Progenitor cell of endocrine pancreas (in vitro differentiated cells): ENCODE measurements at regions not wholly inside any gene's neighbourhood (a gene's known extent, or its start where the extent isn't known, plus 50 kb on each side); places are given as distances from the start of the nearest gene placed in this dataset.

ENCODE experiments used
- DNase-seq: peaks from one replicate; pipeline ENCODE4 v3.0.0; 2021; ENCODE audit warnings: low spot score; ENCODE audit not compliant: unreplicated experiment
- H3K27ac Mint-ChIP-seq: 2 replicates; pipeline ENCODE4 v1.8.0; 2021; ENCODE audit warnings: mild to moderate bottlenecking, moderate library complexity, mixed read lengths
- H3K27me3 Mint-ChIP-seq: 2 replicates; pipeline ENCODE4 v1.8.0; 2021; ENCODE audit warnings: mixed read lengths
- H3K36me3 Mint-ChIP-seq: 2 replicates; pipeline ENCODE4 v1.8.0; 2022; ENCODE audit warnings: mixed read lengths; ENCODE audit not compliant: insufficient read depth
- H3K4me1 Mint-ChIP-seq: 2 replicates; pipeline ENCODE4 v1.8.0; 2021; ENCODE audit warnings: low read depth, mixed read lengths
- H3K4me3 Mint-ChIP-seq: 2 replicates; pipeline ENCODE4 v1.8.0; 2021; ENCODE audit warnings: low read depth, mild to moderate bottlenecking, moderate library complexity, mixed read lengths
- H3K9me3 Mint-ChIP-seq: 2 replicates; pipeline ENCODE4 v1.8.0; 2021; ENCODE audit warnings: low read depth, mixed read lengths
- TF ChIP-seq, protein P1 (sequence below): fragments of 200-600 bp; sonication (generic); IDR thresholded peaks from one replicate; pipeline ENCODE4 v1.5.0; 2021; ENCODE audit warnings: antibody characterized with exemption, mild to moderate bottlenecking; ENCODE audit not compliant: unreplicated experiment

DNA sequence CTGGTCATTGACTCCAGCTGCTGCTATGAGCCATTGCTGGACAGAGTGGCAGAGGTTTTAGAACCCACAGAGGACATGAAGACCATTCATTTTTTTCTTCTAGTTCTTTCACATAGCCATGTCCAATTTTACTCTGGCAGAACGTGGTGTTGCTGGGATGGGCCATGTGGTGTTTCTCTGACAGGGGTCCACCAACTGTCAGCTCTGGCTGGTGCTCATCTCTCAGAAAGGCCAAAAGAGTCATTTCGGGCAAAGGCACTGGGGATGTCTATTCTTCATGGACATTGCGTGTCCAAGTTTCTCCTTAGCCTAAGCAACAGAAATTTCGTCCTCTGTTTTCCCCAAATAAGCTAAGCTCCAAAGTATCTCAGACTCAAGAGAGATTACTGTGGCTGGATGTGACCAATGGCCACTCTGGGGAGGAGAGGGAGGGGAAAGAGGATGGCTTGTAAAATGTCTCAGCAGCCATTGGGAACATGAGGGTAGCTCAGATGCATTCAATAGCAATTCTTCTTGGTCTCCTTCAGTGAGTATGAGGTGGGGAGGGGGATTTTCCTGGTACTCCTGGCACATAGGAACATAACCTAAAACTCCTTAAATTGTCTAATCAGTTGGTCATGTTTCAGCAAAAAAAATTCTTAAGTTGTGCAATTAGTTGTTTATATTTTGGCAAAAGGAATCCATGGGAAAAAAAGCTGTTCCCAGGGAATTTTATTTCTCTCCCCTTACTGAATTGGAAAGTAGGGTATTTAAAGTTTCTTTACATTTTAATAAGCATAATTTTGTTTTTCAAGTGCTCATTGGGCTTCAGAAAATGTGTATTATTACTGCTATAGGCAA is 131.6 kb upstream of the MITF start:
- Mint-ChIP-seq H3K9me3 (peaks cover 13% of the 10 kb centered on the region), H3K27me3 (peaks cover 3% of the 10 kb centered on the region), H3K27ac (no peak overlapping the region), H3K36me3 (peaks cover 6% of the 10 kb centered on the region), H3K4me3 (no peak overlapping the region), H3K4me1 (no peaks in the 10 kb centered on the region)
- TF ChIP-seq, protein P1, sequence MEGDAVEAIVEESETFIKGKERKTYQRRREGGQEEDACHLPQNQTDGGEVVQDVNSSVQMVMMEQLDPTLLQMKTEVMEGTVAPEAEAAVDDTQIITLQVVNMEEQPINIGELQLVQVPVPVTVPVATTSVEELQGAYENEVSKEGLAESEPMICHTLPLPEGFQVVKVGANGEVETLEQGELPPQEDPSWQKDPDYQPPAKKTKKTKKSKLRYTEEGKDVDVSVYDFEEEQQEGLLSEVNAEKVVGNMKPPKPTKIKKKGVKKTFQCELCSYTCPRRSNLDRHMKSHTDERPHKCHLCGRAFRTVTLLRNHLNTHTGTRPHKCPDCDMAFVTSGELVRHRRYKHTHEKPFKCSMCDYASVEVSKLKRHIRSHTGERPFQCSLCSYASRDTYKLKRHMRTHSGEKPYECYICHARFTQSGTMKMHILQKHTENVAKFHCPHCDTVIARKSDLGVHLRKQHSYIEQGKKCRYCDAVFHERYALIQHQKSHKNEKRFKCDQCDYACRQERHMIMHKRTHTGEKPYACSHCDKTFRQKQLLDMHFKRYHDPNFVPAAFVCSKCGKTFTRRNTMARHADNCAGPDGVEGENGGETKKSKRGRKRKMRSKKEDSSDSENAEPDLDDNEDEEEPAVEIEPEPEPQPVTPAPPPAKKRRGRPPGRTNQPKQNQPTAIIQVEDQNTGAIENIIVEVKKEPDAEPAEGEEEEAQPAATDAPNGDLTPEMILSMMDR: no peak
- no peak for DNase-seq

DNA sequence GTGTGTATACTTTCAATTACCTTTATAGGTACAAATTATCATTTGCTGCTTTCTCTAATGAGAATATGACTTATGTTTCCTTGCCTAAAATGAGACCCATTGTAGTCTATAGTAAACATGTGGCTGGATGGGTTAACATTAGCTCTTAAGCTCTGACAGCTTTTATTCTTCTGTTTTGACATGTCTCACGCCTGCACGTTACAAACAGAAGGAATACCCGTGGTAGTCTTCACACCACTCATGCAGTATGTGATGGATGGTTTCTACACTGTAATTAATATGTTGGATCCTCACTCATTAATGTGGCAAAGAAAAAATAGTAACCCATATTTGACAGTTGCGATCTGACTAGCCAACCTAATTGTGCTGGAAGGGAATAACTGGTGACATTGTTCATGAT is 133.4 kb upstream of the MITF start:
- no peak overlapping the region for H3K4me3 Mint-ChIP-seq
- no peaks in the 10 kb centered on the region for H3K4me1 Mint-ChIP-seq
- peaks cover 14% of the 10 kb centered on the region for H3K9me3 Mint-ChIP-seq
- no peak for DNase-seq
- H3K27ac Mint-ChIP-seq: no peak overlapping the region
- peaks cover 6% of the 10 kb centered on the region for H3K36me3 Mint-ChIP-seq
- TF ChIP-seq, protein P1: no peak
- H3K27me3 Mint-ChIP-seq: peaks cover 3% of the 10 kb centered on the region

DNA sequence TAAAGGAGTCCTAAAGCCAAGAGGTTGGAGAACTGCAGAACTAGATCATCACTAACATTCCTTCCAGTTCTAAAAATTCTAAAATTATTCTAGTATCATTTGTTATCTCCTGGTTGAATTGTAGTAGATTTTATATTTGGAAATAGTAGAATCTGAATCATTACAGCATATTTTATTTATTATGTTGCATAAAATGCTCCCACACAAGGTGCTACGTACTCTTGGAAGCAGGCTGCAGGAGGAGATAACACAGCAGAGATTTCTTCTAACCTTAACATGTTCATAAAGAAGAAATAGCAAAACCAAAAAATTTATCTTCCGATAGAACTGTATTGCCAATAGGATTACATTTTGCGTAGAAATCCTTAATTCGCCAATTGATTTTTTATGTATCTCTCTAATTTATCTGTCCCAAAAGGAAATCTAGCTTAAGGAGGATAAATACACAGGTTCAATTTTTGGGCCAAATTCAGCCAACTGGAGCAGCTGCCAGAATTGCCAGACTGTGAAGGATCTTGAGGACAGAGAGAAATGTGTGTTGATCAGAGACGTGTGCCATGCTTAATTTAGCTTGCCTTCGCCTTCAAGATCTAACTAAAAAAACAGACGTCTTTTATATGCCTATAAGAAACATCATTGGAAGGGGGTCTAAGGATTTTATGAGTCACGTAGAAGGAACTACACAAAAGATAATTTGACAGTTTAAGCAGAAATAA is 134.4 kb upstream of the MITF start:
- H3K9me3 Mint-ChIP-seq: peaks cover 16% of the 10 kb centered on the region
- TF ChIP-seq, protein P1: no peak
- H3K27me3 Mint-ChIP-seq: peaks cover 3% of the 10 kb centered on the region
- no peak for DNase-seq
- H3K36me3 Mint-ChIP-seq: peaks cover 6% of the 10 kb centered on the region
- H3K4me1 Mint-ChIP-seq: no peaks in the 10 kb centered on the region
- no peak overlapping the region for H3K27ac Mint-ChIP-seq
- H3K4me3 Mint-ChIP-seq: no peak overlapping the region

DNA sequence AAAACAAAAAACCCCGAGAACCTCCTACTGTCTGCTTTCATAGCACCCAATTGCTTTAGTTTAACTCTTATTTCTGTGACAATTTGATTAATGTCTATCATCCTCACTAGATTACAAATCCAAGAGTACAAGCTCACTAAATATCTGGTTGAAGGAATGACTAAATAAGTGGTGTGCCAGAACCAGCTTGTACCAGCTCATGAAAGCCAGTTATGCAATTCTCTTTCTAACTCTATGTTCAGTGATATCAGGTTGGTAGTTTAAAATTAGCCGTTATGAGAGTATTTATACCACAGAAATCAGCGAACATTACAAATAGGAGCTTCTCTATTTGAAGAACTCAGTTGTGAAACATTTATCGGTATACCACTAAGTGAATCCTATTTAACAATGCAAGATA is 137.2 kb upstream of the MITF start:
- Mint-ChIP-seq H3K27me3 (peaks cover 3% of the 10 kb centered on the region), H3K4me3 (no peak overlapping the region)

DNA sequence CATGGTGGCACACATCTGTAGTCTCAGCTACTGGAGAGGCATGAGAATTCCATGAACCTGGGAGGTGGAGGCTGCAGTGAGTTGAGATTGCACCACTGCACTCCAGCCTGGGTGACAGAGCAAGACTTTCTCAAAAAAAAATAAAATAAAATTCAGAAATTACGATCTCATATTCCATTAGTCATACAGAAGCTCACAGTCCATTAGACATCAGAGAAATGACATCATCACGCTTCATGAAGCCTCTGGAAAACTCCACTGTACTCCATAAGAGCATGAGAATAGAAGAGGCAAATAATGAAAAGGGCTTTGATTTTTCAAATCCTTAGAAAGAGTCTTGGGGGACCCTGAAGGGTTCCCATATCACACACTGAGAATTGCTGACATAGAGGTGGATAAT is 145.0 kb upstream of the MITF start:
- H3K9me3 Mint-ChIP-seq: no peaks in the 10 kb centered on the region
- H3K27me3 Mint-ChIP-seq: no peaks in the 10 kb centered on the region
- no peak overlapping the region for H3K4me3 Mint-ChIP-seq
- H3K4me1 Mint-ChIP-seq: no peaks in the 10 kb centered on the region
- TF ChIP-seq, protein P1: no peak
- DNase-seq: no peak
- no peak overlapping the region for H3K27ac Mint-ChIP-seq
- no peaks in the 10 kb centered on the region for H3K36me3 Mint-ChIP-seq

More for the DNA sequence above, 137.2 kb upstream of the MITF start:
- no peak for DNase-seq
- no peak overlapping the region for H3K27ac Mint-ChIP-seq
- peaks cover 8% of the 10 kb centered on the region for H3K9me3 Mint-ChIP-seq
- TF ChIP-seq, protein P1: no peak
- no peaks in the 10 kb centered on the region for H3K4me1 Mint-ChIP-seq
- H3K36me3 Mint-ChIP-seq: no peaks in the 10 kb centered on the region
